Stimulated activated CD4-positive, alpha-beta T cell treated with anti-CD3 and anti-CD28 coated beads, Interleukin-2, amount 100 ng/mL, for 24 hours (primary cell): ENCODE measurements at regions not wholly inside any gene's neighbourhood (a gene's known extent, or its start where the extent isn't known, plus 50 kb on each side); places are given as distances from the start of the nearest gene placed in this dataset.

Experiments used
- DNase-seq, 2 donors: peaks; one replicate each; pipeline ENCODE4 v3.0.0-alpha.2; 2020

DNA sequence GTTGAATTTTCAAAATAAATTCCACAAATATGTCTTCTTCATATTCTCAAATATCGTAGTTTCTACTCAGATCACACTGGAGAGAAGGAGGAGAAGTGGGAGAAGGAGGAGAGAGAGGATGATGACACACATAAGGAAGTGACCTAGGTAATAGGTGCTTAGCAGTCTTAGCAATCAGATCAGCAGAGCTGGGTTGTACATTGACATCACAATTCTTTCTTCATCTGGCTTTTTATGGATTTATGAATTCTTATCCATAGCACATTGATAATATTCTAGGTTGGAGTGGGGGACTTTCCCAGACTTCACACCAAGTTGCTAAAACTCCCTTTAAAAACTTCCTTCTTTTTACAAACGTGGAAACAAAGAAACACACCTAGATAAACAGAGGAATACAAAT lies 86.9 kb downstream of the FGF9 start:
- DNase-seq: no peak

DNA sequence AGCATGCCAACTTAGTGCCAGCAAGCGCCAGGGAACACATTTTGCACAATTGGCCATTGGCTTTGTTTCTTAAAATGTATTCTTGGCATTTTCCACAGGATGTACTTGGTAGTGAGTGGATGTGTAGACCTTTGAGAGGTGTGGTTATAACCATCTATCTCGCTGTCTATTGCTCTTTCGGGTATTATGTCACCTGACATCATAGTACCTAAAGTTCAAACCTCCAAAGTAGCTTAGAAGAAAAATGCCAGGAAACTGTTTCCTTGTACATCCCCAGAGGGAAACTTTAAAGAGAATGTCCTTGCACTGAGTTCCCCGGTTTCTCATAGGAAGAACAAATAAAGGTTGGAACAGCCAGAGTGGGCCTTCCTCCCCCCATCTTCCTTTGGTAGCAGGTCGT lies 87.6 kb downstream of the FGF9 start:
- no peak for DNase-seq

DNA sequence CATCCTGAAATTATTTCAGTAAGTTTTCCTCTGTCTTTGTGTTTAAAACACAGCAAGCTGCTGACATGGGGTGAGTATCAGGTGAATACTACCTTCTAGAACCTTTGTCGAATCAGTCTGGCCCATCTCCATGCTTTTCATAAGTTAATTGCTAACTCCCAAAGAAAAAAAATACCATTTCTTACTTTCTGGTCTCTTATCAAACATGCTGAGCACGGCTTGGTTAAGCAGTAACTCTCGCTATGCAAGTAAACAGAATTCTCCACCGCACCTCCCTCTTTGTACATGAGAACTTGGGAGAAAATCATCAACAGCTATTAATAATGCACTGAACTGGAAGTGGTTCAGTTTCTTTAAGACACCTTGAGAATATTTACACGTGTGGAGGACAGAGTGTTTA lies 88.6 kb downstream of the FGF9 start:
- no peak for DNase-seq

DNA sequence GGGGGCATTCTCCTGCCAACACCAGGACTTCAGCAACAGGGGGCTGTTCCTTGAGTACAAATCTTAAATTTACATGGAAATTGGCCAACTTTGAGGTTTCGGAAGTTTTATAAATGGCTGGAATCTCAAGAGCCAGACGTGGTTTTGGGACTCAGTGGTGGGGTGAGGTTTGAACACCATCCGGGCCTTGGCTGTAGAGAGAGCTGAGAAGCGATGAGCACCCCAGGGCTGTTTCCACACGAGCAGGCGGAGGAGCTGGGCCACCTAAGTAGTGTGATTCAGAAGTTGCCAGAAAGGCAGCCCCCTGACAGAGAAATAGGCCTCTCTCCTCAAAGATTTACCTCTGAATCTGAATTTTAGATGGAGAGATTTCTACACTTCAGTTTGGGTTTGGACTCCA lies 89.0 kb downstream of the FGF9 start:
- no peak for DNase-seq

DNA sequence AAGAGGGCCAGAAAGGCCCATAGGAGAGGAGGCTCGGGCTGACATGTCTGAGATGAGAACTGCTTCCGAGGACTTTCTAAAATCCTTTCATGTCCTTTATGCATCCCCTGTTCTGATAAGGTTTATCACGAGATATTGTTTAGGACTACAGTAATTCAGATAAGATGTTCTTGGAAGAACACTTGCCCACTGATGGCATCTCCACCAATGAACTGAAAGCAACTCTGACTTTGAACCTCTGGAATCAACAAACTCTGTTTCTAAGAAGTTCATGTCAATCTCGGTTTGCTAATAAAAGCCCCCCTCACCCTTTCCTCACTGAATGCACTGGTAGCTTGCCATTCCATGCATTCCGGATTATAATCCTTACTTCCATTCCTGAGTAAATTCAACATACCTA lies 90.9 kb downstream of the FGF9 start:
- DNase-seq: no peak

DNA sequence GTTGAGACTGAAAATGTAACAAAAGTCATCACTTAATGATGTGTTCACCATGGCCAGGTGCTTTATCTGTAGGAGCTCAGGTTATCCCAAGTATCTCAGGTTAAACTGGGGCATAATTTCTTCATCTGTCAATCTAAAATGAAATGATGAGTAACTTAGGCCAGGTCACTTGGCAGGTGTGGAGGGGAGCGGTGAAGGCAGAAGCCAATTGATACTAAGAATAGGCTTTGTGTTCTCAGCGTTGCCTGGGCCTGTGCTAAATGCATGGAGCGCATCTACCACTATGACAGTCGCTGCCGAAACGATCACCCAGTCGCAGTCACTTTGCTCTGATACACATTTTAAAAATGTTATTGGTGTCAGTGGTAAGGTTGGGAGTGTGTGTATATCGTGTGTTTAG lies 91.6 kb downstream of the FGF9 start:
- DNase-seq: no peak

DNA sequence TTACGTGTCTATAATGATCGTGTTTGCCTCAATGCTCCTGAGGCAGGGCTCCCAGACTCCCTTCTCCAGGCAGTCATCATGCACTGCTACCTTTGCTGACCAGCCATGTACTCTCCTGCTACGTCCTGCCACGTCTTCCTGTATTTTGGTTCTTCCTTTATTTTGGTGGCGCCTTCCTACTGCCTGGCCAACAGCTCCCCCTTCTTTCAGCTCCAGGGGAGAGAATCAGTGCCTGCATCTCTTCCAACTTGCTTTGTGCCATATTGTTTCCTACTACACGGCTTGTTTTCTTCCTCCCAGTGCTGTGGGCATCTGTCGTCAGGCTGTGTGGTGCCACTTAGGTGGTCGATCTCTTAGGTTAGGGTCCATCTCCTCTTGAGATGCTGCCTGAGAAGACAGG lies 96.2 kb downstream of the FGF9 start:
- DNase-seq: no peak

DNA sequence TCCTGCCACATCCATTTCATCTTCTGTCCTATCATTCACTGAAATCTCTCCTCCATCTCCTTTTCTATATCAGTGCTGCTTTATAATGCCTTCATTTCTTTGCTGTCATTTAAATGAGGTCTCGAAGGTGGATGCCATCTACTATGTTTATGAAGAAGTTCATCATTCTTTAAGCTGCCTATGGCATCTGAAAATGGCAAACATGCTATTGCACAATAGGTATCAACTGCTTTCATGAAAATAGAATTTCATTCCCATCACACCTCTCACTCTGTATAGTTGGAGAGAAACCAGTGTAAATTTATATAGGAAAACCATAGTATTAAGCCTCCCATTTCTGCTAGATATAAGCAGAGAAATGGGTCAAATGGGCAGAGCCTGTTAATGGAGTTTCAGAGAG lies 100.2 kb downstream of the FGF9 start:
- no peak for DNase-seq

DNA sequence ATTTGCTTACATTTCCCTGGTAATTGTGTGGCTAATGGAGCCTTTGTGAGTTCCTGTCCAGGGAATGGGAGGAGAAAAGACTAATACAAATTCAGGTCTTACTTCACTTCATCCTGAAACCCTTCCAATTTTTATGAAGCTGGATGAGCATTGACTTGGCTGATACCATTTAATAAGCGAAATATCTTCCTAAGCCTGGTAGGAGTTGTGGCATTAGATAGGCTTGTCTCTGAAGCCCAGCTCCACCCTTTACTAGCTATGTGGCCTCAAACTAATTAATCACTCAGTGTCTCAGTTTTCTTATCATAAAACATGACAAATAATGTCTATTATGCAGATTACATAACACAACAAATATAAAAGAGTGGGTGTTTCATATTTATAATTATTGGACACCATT lies 106.3 kb downstream of the FGF9 start:
- no peak for DNase-seq

DNA sequence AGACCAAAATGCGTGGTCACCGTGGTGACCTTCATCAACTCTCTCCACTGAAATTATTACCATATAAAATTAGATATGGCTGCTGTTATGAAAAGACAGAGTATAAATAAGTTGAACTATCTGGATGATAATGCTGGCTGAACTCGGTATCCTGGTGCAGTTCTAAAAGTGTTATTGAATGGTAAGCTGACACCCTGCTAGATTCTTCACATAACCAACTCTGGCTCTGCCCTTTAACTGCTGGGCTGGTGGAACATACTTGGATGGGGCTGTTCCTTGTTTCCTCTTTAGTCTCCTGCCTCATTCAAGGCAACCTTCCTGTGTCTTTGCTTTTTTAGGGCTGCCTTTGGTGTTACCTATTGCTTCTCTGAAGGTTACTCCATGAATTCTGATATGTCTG lies 106.9 kb downstream of the FGF9 start:
- DNase-seq: no peak

DNA sequence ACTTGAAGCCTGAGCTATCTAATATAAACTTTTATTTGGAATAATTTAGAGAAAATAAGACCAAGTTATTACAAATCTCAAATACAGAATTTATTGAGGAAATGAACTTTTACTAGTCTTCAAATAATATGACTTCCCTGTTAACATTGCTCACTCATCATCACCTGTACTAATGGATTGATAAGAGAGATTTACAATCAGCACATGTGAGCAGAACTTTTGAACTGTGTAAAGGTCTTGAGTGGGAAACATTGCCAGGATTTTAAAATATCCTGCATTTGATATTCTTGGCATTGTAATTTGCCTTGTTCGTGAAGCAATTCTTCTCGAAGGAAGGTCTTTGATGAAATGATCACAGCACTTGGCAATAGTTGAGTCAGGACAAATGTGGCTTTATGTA lies 111.9 kb downstream of the FGF9 start:
- no peak for DNase-seq

DNA sequence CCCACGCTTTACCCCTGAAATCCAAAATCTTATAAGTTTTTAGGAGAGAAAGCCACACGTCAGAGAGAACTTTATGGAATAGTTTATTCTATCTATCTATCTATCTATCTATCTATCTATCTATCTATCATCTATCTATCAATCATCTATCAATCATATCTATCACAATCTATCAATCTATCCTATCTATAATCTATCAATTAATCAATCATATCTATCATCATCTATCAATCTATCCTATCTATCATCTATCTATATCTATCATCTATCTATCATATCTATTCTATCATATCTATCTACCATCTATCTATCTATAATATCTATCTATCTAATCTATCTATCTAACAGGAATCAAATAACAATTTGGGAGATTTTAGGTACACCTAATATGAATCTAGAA lies 115.1 kb downstream of the FGF9 start:
- no peak for DNase-seq

DNA sequence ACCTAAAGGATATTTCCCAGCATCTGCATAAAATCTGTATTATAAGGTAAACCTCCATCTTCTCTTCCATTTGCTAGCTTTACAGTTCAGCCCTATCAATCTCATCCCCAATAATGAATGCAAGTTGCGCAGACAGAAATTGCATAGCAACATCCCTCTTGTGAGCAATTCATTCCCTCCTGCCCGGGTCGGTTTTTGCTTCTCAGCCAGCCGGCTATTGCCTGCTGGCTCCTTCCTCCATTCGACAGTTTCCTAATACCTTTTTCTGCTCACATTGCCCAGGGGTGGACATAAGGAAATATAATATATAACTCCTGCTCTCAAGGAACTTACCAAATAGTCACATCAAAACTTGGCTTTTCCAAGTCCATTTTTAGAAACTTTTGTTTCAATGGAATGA lies 125.2 kb downstream of the FGF9 start:
- no peak for DNase-seq

DNA sequence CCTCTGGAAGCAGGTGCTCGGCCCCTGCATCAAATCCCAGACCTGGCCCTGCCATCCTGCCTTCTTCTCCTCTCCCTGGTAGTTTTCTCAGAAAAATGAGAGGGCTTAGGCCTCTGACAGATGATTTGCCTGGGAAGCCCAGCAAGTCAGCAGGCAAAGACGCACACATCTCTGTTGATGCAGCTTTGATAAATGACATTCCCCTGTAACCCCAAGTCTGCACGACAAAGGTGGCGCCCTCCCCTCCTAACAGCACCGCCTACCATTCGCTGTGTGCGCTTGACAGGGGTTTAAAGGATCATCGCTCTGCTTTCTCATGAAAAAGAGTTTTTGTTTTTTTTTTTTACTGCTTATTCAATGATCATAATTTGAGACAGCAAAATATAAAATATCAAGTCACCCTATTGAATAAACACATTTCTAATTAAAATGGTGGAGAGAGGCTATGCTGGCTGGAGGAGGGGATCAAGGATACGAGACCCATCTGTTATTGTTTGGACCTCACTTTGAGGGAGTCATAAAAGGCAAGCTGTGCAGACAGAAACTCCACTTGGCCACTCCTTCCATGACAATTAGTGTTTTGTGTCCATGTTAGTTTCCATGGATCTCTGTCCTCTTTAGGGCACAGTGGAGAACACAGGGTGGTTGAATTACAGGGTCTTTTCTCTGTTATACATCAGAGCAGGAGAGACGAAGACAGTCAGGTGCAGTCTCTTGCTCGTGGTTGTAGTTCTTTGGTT lies 126.1 kb downstream of the FGF9 start:
- no peak for DNase-seq

DNA sequence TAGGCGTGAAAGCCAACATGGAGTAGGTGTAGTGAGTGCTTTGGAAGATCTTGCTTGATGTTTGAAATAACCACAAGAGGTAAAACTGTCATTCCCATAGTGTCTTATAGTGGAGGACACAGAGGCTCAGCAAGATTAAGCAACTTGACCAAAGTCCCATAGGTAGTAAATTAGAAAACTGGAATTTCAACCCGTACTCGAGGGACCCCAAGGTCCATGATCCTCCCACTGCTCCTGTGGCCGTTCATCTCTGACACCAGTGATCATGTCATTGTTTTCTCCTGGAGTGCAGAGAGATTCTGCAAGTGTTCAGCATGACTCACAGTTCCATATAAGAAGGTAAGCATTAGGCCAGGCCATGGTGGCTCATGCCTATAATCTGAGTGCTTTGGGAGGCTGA lies 126.9 kb downstream of the FGF9 start:
- DNase-seq: no peak

DNA sequence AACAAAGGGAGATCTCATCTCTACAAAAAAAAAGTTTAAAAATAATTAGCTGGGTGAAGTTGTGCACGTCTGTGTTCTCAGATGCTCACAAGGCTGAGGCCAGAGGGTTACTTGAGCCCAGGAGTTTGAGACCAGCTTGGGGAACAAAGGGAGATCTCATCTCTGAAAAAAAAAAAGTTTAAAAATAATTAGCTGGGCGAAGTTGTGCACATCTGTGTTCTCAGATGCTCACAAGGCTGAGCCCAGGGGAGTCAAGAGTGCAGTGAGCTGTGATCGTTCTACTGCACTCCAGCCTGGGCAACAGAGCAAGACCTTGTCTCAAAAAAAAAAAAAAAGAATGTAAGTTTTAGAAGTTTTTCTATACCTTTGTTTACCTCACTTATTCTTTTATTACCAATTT lies 127.3 kb downstream of the FGF9 start:
- DNase-seq: no peak

DNA sequence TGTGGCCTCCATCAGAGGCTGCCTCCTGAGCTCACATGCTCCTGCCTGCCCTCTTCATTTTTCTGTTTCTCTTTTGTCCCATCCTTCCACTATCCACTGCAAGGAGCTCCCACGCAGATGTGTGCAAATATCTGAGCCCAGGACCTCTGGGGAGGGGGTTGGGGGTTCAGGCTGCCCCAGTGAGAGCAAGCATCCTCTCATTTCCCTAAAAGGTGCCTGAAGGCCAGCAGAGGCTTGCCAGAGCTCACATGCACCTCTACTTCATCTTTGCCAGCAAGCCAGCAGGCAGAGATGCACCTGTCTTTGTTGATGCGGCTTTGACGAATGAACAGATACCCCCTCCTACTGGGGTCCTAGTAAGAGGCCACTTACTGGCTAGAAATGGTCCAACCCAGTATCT lies 128.8 kb downstream of the FGF9 start:
- DNase-seq: no peak

DNA sequence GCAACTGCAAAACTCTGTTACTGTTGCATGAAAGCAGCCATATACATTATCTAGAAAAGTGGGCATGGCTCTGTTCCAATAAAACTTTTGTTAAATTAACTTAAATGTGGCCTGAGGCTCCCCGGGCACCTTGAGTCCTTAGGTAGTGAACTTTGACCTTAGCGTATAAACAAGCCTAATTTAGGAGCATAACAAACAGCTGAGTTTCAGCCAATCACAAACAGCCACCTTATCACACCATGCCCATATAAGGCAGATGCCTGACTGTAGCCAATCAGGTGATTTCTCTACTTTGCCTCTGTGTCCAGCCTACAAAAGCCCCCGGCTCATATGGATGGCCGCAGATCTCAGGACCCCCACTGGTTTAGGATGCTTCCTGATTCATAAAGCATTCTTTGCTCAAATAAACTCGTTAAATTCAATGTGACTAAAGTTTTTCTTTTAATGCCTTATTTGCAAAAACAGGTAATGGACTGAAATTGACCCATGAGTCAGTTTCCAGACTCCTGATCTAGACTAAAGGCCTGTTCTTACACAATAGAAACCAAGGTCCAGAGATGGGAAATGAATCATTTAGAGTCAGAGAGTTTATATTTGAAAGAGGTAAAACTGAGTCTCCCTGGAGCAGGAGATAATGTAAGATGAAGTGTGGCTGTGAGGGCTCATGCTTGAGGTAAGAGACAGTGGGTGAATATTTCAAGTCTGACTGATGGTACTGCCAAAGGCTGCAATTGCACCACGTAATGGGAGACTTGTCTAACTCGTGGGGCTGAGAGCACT lies 130.2 kb downstream of the FGF9 start:
- DNase-seq: no peak

DNA sequence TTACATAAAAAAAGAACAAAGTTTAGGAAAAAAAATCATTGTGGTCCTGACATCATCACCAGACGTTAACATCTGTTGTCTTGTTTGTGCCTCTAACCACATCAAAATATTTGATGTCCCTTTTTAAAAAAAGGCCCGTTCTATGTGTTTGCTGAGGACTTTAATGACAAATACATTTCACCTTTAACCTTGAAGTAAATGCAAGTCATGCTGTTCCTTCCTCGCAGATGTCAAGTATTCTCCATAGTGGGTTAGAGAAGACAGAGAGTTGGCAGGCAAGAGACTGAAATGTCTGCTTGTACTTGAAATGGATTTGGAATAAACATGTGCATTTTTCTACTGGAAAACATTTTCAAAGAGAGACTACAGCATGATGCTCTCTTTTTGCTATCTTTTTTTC lies 134.9 kb downstream of the FGF9 start:
- DNase-seq: no peak

DNA sequence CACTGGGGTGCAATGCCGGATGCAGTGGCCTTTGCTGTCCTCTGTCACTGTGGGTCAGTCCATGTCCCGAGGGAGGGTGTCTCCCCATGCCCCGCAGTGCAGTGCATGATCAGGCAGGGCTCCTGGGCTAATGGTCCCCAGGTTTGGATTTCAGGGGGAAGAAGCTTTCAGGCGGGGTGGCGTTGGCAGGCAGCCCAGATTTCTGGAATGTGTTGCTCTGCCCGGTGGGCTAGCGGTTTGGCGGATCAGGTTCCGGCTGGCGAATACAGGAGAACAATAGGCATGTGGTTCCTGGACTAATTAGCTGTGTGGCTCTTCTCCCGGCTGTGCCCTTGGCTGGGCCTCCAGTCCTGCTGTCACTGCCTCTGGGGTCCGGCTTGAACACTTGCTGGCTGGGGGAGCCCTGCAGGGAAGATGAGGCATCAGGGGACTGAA lies 141.3 kb downstream of the FGF9 start:
- no peak for DNase-seq

DNA sequence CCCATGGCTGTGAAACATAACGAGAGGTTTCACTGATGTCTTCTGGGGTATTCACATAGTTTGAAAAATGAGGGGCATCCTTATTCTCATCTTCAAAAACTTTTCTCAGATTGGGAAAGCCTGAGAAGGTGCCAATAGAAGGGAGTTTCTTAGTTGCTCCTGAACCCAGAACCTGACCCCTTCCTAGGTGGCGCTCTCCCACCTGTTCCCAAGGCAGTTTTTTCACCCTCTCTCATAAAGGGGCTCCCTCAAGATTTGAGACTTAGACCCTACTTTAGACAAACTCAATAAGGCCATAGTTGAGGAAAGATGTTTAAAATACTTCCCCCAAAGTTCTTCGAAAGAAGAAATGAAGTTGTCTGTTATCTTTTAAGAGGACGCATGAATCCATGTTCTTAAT lies 142.2 kb downstream of the FGF9 start:
- DNase-seq: no peak

DNA sequence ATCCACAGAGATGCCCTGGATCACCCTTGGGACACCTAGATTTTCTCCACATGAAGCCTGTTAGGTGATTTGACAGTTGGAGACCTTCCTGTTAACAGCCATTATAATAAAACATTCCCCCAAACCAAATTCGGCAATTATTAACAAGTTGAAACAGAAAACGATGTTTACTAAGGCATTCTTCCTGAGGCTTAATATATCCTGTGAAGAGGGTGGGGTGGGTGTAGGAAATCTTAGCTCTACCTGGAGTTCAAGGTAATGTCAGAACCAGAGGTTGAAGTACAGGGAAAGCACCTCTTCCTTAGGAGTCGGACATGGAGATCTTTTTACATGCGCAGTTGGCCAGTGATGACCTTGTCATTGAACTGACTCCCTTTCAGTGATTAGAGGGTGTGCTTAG lies 143.0 kb downstream of the FGF9 start:
- DNase-seq: no peak

DNA sequence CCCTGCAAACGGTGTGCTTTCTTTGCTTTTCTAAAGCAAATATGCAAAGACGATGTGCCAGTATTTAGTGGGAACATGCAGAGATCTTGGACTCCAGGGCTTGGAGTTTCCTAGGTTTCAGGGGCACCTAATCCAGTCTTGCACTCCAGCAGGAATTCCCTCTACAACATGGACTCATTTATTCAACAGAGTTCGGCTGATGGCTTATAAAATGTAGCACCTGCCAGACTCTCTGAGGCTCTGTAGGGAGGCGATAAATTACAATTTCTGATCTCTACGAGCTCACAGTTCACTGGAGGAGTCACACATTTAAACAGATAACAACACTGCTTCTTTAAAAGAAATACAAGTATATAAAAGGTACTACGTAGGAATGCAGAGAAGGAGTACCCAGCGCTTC lies 143.7 kb downstream of the FGF9 start:
- DNase-seq: no peak

DNA sequence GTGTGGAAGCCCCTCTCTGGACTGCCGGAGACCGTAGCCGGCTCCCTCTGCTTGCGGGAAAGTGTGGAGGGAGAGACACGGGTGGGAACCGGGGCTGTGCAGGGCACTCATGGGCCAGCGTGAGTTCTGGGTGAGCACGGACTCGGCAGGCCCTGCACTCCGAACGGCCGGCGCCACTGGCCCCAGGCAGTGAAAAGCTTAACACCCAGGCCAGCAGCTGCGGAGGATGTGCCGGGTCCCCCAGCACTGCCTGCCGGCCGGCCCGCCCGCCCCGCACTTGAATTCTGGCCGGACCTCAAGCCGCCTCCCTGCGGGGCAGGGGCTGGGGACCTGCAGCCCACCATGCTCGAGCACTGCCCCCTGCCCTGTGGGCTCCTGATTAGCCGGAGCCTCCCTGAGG lies 147.0 kb downstream of the FGF9 start:
- no peak for DNase-seq

DNA sequence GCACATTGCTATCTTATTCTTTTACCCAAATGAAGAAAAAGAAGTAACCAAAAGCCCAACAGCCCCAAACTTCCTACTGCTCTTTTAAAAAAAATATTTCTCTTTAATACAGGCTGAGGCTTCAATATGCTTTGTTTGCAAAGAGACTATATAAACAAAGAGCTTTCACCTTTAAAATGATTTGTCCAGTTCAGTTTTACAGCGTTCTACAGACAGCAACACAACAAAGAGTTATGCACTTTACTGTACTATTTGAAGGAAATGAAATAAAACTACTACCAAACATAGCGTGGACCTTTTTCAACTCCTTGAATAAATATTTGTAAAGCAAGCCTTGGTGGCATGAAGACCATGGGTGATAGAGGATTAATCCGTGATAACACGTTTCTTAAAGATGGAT lies 151.2 kb downstream of the FGF9 start:
- no peak for DNase-seq
